OCI-LY3 (cell line): ENCODE measurements at regions not wholly inside any gene's neighbourhood (a gene's known extent, or its start where the extent isn't known, plus 50 kb on each side); places are given as distances from the start of the nearest gene placed in this dataset.

Experiments used
- H2AFZ ChIP-seq: fragments of 200-600, 300-600 bp; shearing (Covaris generic); 2 replicates; pipeline ENCODE4 v1.6.0; 2014; ENCODE audit warnings: antibody characterized with exemption, low read depth, low read length
- H3K27ac ChIP-seq: fragments of 200-600, 300-600 bp; sonication (generic); 2 replicates; pipeline ENCODE4 v1.5.1; 2014; ENCODE audit warnings: mild to moderate bottlenecking, low read length, moderate library complexity, mixed read lengths
- H3K27me3 ChIP-seq: fragments of 200-600, 300-600 bp; sonication (generic); 2 replicates; pipeline ENCODE4 v1.6.1; 2014; ENCODE audit warnings: low read depth, low read length, mixed read lengths
- H3K36me3 ChIP-seq: fragments of 200-600, 300-600 bp; sonication (generic); replicated peaks from 2 replicates; pipeline ENCODE3; 2014; ENCODE audit warnings: low read depth, low read length, mixed read lengths
- H3K4me1 ChIP-seq: fragments of 300-600, 200-600 bp; sonication (generic); 2 replicates; pipeline ENCODE4 v1.6.1; 2014; ENCODE audit warnings: low read length, mixed read lengths
- H3K4me2 ChIP-seq: fragments of 200-600, 300-600 bp; sonication (generic); 2 replicates; pipeline ENCODE4 v1.6.1; 2014; ENCODE audit warnings: low read length, mixed read lengths
- H3K4me3 ChIP-seq: fragments of 300-600, 200-600 bp; sonication (generic); 2 replicates; pipeline ENCODE4 v1.5.1; 2014; ENCODE audit warnings: antibody characterized with exemption, mild to moderate bottlenecking, low read length, moderate library complexity
- H3K79me2 ChIP-seq: fragments of 300-600, 200-600 bp; shearing (Covaris generic); 2 replicates; pipeline ENCODE4 v1.6.1; 2014; ENCODE audit warnings: mild to moderate bottlenecking, low read length, mixed read lengths
- H3K9ac ChIP-seq: fragments of 300-600, 200-600 bp; shearing (Covaris generic); 2 replicates; pipeline ENCODE4 v1.6.0; 2014; ENCODE audit warnings: mild to moderate bottlenecking, low read length, moderate library complexity
- H3K9me3 ChIP-seq: fragments of 200-600, 300-600 bp; shearing (Covaris generic); 2 replicates; pipeline ENCODE4 v1.6.1; 2014; ENCODE audit warnings: low read length, mixed read lengths; ENCODE audit not compliant: insufficient read depth
- H4K20me1 ChIP-seq: fragments of 200-600, 300-600 bp; sonication (generic); 2 replicates; pipeline ENCODE4 v1.6.1; 2016; ENCODE audit warnings: low read length, mixed read lengths; ENCODE audit not compliant: insufficient read depth
- EZH2phosphoT487 ChIP-seq: fragments of 200-600 bp; shearing (Covaris generic); IDR thresholded peaks from 2 replicates; pipeline ENCODE4 v1.6.1; 2018; ENCODE audit warnings: antibody characterized with exemption, mixed run types, low read depth
- TF ChIP-seq, protein P1 (sequence below): fragments of 200-600, 300-600 bp; sonication (generic); IDR thresholded peaks from 2 replicates; pipeline ENCODE4 v1.5.1; 2014; ENCODE audit warnings: antibody characterized with exemption, low read length, low read depth

GRCh38 chr10:109274681-109275080, 648.6 kb downstream of the XPNPEP1 start:
- Histone ChIP-seq H3K4me3 (no peak overlapping the region), H3K4me1 (no peaks in the 10 kb centered on the region), H2AFZ (no peak overlapping the region), H3K79me2 (no peaks in the 10 kb centered on the region), H3K9me3 (no peaks in the 10 kb centered on the region), H3K36me3 (no peaks in the 10 kb centered on the region), H4K20me1 (no peaks in the 10 kb centered on the region), H3K27ac (no peak overlapping the region), H3K27me3 (no peaks in the 10 kb centered on the region), H3K9ac (no peak overlapping the region), H3K4me2 (no peak overlapping the region)
- TF ChIP-seq EZH2phosphoT487, result no peak
- TF ChIP-seq, protein P1, sequence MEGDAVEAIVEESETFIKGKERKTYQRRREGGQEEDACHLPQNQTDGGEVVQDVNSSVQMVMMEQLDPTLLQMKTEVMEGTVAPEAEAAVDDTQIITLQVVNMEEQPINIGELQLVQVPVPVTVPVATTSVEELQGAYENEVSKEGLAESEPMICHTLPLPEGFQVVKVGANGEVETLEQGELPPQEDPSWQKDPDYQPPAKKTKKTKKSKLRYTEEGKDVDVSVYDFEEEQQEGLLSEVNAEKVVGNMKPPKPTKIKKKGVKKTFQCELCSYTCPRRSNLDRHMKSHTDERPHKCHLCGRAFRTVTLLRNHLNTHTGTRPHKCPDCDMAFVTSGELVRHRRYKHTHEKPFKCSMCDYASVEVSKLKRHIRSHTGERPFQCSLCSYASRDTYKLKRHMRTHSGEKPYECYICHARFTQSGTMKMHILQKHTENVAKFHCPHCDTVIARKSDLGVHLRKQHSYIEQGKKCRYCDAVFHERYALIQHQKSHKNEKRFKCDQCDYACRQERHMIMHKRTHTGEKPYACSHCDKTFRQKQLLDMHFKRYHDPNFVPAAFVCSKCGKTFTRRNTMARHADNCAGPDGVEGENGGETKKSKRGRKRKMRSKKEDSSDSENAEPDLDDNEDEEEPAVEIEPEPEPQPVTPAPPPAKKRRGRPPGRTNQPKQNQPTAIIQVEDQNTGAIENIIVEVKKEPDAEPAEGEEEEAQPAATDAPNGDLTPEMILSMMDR, result no peak

DNA sequence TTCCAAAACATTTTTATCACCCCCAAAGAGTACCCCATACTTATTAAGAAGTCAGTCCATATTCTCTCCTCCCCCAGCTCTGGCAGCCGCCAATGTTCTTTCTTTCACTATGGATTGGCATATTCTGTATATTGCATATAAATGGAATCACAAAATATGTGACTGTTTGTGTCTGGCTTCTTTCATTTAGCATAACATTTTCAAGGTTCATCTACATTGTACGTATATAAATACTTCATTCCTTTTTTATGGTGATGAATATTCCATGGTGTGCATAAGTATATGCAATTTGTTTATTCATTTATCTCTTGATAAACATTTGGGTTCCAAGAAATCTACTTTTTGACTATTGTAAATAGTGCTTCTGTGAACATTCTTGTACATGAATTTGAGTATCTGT, 653.1 kb downstream of the XPNPEP1 start:
- Histone ChIP-seq H3K79me2 (no peaks in the 10 kb centered on the region), H4K20me1 (no peaks in the 10 kb centered on the region), H3K36me3 (no peaks in the 10 kb centered on the region), H3K27ac (no peak overlapping the region), H3K4me2 (no peak overlapping the region), H3K9me3 (no peaks in the 10 kb centered on the region), H3K4me3 (no peak overlapping the region), H3K27me3 (no peaks in the 10 kb centered on the region), H2AFZ (no peak overlapping the region), H3K4me1 (no peaks in the 10 kb centered on the region), H3K9ac (no peak overlapping the region)
- TF ChIP-seq EZH2phosphoT487, result no peak
- TF ChIP-seq, protein P1, result no peak

- H2AFZ ChIP-seq, result no peak overlapping the region
- H3K4me3 ChIP-seq, result no peak overlapping the region
- H3K9ac ChIP-seq, result no peak overlapping the region
- H4K20me1 ChIP-seq, result no peaks in the 10 kb centered on the region
- no peaks in the 10 kb centered on the region for H3K79me2 ChIP-seq
- TF ChIP-seq EZH2phosphoT487, result no peak
- TF ChIP-seq, protein P1, result no peak
- no peak overlapping the region for H3K4me2 ChIP-seq
- H3K4me1 ChIP-seq, result no peaks in the 10 kb centered on the region
- H3K27me3 ChIP-seq, result no peaks in the 10 kb centered on the region
- no peak overlapping the region for H3K27ac ChIP-seq
- no peaks in the 10 kb centered on the region for H3K9me3 ChIP-seq
- no peaks in the 10 kb centered on the region for H3K36me3 ChIP-seq
Measured at GRCh38 chr10:109264004-109264403, 659.3 kb downstream of the XPNPEP1 start.

- Histone ChIP-seq H3K4me3 (no peak overlapping the region), H3K9ac (no peak overlapping the region), H2AFZ (no peak overlapping the region), H3K36me3 (no peaks in the 10 kb centered on the region), H3K4me2 (no peak overlapping the region), H4K20me1 (no peaks in the 10 kb centered on the region), H3K27ac (no peak overlapping the region), H3K79me2 (no peaks in the 10 kb centered on the region), H3K9me3 (no peaks in the 10 kb centered on the region), H3K27me3 (no peaks in the 10 kb centered on the region), H3K4me1 (no peaks in the 10 kb centered on the region)
- TF ChIP-seq, protein P1, result no peak
- no peak for TF ChIP-seq EZH2phosphoT487
Measured at GRCh38 chr10:109261231-109261630, 662.1 kb downstream of the XPNPEP1 start.
